Keratinocyte (primary cell): ENCODE measurements at regions not wholly inside any gene's neighbourhood (a gene's known extent, or its start where the extent isn't known, plus 50 kb on each side); places are given as distances from the start of the nearest gene placed in this dataset.

ENCODE experiments used
- DNase-seq: peaks from one replicate; pipeline ENCODE4 v3.0.0-alpha.2; 2011; ENCODE audit warnings: low read depth, missing footprints, low spot score
- FAIRE-seq: peaks from 2 replicates; lab custom pipeline; 2011; peaks lifted over from hg19 to GRCh38; lab: Jason Lieb, UNC
- H2AFZ ChIP-seq: 2 replicates; pipeline ENCODE4 v1.6.0; 2012; ENCODE audit warnings: low read length, control low read depth, inconsistent platforms; ENCODE audit not compliant: control insufficient read depth
- H3K27ac ChIP-seq: 2 replicates; pipeline ENCODE4 v1.5.1; 2011; ENCODE audit warnings: low read length; ENCODE audit not compliant: control insufficient read depth, insufficient read depth
- H3K27me3 ChIP-seq: 3 replicates; pipeline ENCODE4 v1.6.0; 2011; ENCODE audit warnings: low read length; ENCODE audit not compliant: control insufficient read depth, insufficient read depth; ENCODE audit errors: extremely low read depth
- H3K36me3 ChIP-seq, 2 experiments: 2 replicates in 1 of 2; 3 replicates in 1 of 2; pipeline ENCODE4 v1.5.1; 2011; ENCODE audit warnings: low read length in 2 of 2, mild to moderate bottlenecking in 1 of 2; ENCODE audit not compliant: control insufficient read depth in 2 of 2, insufficient read depth in 2 of 2; ENCODE audit errors: extremely low read depth in 1 of 2
- H3K4me1 ChIP-seq: 3 replicates; pipeline ENCODE4 v1.5.1; 2011; ENCODE audit warnings: low read length; ENCODE audit not compliant: control insufficient read depth, insufficient read depth; ENCODE audit errors: extremely low read depth
- H3K4me2 ChIP-seq: 3 replicates; pipeline ENCODE4 v1.6.0; 2011; ENCODE audit warnings: low read depth, low read length; ENCODE audit not compliant: control insufficient read depth, insufficient read depth; ENCODE audit errors: extremely low read depth
- H3K4me3 ChIP-seq, 3 experiments: fragments of 200-600 bp in 1 of 3; sonication (generic) in 1 of 3; 2 replicates in 2 of 3; 3 replicates in 1 of 3; pipeline ENCODE4 v1.5.1; 2011 to 2016; ENCODE audit warnings: low read length in 3 of 3, mild to moderate bottlenecking in 3 of 3, control low read depth in 2 of 3, inconsistent platforms in 1 of 3, low read depth in 1 of 3, mixed read lengths in 1 of 3, mixed run types in 1 of 3, moderate library complexity in 1 of 3; ENCODE audit not compliant: control insufficient read depth in 2 of 3, insufficient read depth in 2 of 3; ENCODE audit errors: extremely low read depth in 1 of 3
- H3K79me2 ChIP-seq: 2 replicates; pipeline ENCODE4 v1.6.0; 2012; ENCODE audit warnings: low read length; ENCODE audit not compliant: control insufficient read depth, insufficient read depth
- H3K9ac ChIP-seq: 3 replicates; pipeline ENCODE4 v1.6.0; 2011; ENCODE audit warnings: low read length; ENCODE audit not compliant: control insufficient read depth, insufficient read depth; ENCODE audit errors: extremely low read depth
- H3K9me1 ChIP-seq: 3 replicates; pipeline ENCODE4 v1.6.0; 2011; ENCODE audit warnings: low read length; ENCODE audit not compliant: control insufficient read depth, insufficient read depth; ENCODE audit errors: extremely low read depth
- H3K9me3 ChIP-seq: 2 replicates; pipeline ENCODE4 v1.5.1; 2012; ENCODE audit warnings: low read depth, low read length; ENCODE audit not compliant: control insufficient read depth
- H4K20me1 ChIP-seq: 3 replicates; pipeline ENCODE4 v1.6.0; 2011; ENCODE audit warnings: low read length; ENCODE audit not compliant: control insufficient read depth, insufficient read depth; ENCODE audit errors: extremely low read depth
- EZH2 ChIP-seq: IDR thresholded peaks from one replicate; pipeline ENCODE4 v1.6.1; 2012; ENCODE audit warnings: inconsistent platforms, mild to moderate bottlenecking, low read length, moderate library complexity
- dilution Hi-C: fragments of 300-500 bp; cut with MboI; formaldehyde crosslinking; loops from one replicate; pipeline ENCODE4 v1.7.0; 2020; ENCODE audit warnings: low sequenced_read_pairs; ENCODE audit not compliant: extremely low pct_ligation_motif_present
- TF ChIP-seq, protein P1 (sequence below), 3 experiments: IDR thresholded peaks in 1 of 3; conservative IDR thresholded peaks in 1 of 3; optimal IDR thresholded peaks in 1 of 3; 2 replicates in 2 of 3; 3 replicates in 1 of 3; pipeline versions ENCODE3 to v1.5.1; 2011; ENCODE audit warnings: low read length in 3 of 3, mild to moderate bottlenecking in 3 of 3, moderate library complexity in 2 of 3, control low read depth in 1 of 3, inconsistent platforms in 1 of 3; ENCODE audit not compliant: insufficient read depth in 2 of 3; ENCODE audit errors: extremely low read depth in 1 of 3

DNA sequence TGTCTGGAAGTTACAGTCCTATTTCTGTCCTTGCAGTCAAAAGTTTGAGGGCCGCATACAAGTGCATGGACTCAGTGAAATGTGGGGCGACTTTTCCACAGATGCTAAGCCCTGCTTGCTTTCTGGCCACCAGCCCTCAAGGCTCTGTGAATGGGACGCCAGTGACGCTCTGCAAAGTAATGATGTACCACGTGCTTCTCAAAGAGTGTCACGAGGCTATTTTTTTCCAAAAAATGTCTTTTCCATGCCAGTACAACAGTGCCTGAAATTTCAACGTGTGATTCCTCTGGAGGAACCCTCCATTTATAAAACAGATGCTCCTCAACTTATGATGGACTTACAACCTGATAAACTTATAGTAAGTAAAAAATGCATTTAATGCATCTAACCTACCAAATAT lies 281.8 kb upstream of the CRBN start:
- Histone ChIP-seq H3K4me1 (no peaks in the 10 kb centered on the region), H2AFZ (no peak overlapping the region), H3K27ac (no peak overlapping the region), H3K9me1 (no peaks in the 10 kb centered on the region), H3K27me3 (no peaks in the 10 kb centered on the region), H3K9me3 (no peaks in the 10 kb centered on the region), H3K9ac (no peak overlapping the region), H3K4me3 (no peak overlapping the region), H4K20me1 (no peaks in the 10 kb centered on the region), H3K4me2 (no peak overlapping the region), H3K79me2 (no peaks in the 10 kb centered on the region), H3K36me3 (no peaks in the 10 kb centered on the region)
- dilution Hi-C loops: no loop called here
- no peak for DNase-seq
- FAIRE-seq: no peak
- TF ChIP-seq, protein P1, sequence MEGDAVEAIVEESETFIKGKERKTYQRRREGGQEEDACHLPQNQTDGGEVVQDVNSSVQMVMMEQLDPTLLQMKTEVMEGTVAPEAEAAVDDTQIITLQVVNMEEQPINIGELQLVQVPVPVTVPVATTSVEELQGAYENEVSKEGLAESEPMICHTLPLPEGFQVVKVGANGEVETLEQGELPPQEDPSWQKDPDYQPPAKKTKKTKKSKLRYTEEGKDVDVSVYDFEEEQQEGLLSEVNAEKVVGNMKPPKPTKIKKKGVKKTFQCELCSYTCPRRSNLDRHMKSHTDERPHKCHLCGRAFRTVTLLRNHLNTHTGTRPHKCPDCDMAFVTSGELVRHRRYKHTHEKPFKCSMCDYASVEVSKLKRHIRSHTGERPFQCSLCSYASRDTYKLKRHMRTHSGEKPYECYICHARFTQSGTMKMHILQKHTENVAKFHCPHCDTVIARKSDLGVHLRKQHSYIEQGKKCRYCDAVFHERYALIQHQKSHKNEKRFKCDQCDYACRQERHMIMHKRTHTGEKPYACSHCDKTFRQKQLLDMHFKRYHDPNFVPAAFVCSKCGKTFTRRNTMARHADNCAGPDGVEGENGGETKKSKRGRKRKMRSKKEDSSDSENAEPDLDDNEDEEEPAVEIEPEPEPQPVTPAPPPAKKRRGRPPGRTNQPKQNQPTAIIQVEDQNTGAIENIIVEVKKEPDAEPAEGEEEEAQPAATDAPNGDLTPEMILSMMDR (optimal IDR thresholded peaks at IDR 0.05 in 1 of 3, IDR thresholded peaks at IDR 0.05 in 1 of 3, conservative IDR thresholded peaks at IDR 0.05 in 1 of 3; ENCODE audit: extremely low read depth in 1 of 3, insufficient read depth in 2 of 3, low read length in 3 of 3): no peak
- no peak for TF ChIP-seq EZH2

DNA sequence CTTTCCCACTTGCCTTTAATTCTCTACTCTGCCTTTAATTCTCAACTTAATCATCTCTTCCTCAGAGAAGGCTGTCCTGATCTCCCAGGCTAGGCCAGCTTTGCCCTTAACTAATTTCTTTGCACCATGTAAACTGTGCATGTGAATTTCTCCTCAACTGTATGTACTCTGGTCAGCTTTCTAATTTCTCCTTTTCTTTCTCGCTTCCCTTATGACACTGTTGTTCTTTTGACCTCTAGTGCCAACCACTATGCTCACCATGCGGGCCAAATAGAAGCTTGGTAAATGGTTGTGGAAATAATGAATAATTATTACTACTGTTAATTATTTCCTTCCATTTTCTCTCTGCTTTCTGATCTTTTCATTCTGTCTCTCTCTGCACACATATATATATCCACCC lies 269.0 kb upstream of the CRBN start:
- FAIRE-seq (no peak), DNase-seq (no peak)

More for the DNA sequence above, 269.0 kb upstream of the CRBN start:
- H3K27ac ChIP-seq: no peak overlapping the region
- no peaks in the 10 kb centered on the region for H3K36me3 ChIP-seq
- H3K4me2 ChIP-seq: no peak overlapping the region
- no peaks in the 10 kb centered on the region for H3K9me1 ChIP-seq
- H2AFZ ChIP-seq: no peak overlapping the region
- H3K9ac ChIP-seq: no peak overlapping the region
- H3K4me1 ChIP-seq: no peaks in the 10 kb centered on the region
- TF ChIP-seq, protein P1 (optimal IDR thresholded peaks at IDR 0.05 in 1 of 3, IDR thresholded peaks at IDR 0.05 in 1 of 3, conservative IDR thresholded peaks at IDR 0.05 in 1 of 3; ENCODE audit: extremely low read depth in 1 of 3, insufficient read depth in 2 of 3, low read length in 3 of 3): no peak
- no peak for TF ChIP-seq EZH2
- no peak overlapping the region for H3K4me3 ChIP-seq
- no peaks in the 10 kb centered on the region for H3K9me3 ChIP-seq
- H4K20me1 ChIP-seq: no peaks in the 10 kb centered on the region
- dilution Hi-C loops: no loop called here
- H3K27me3 ChIP-seq: no peaks in the 10 kb centered on the region
- H3K79me2 ChIP-seq: no peaks in the 10 kb centered on the region
